Adipocyte (in vitro differentiated cells): ENCODE measurements at regions not wholly inside any gene's neighbourhood (a gene's known extent, or its start where the extent isn't known, plus 50 kb on each side); places are given as distances from the start of the nearest gene placed in this dataset.

Experiments used
- DNase-seq: peaks from one replicate; pipeline ENCODE4 v3.0.0-alpha.2; 2015; ENCODE audit warnings: low read depth
- H3K27me3 ChIP-seq: replicated peaks from 2 replicates; pipeline ENCODE4 v1.7.0; 2013; ENCODE audit warnings: mild to moderate bottlenecking, low read length, moderate library complexity; ENCODE audit not compliant: control insufficient read depth, insufficient read depth
- H3K36me3 ChIP-seq: 2 replicates; pipeline ENCODE4 v1.7.0; 2013; ENCODE audit warnings: low read length, mild to moderate bottlenecking, moderate library complexity; ENCODE audit not compliant: control insufficient read depth, insufficient read depth, severe bottlenecking
- H3K4me1 ChIP-seq: 2 replicates; pipeline ENCODE4 v1.7.0; 2013; ENCODE audit warnings: mild to moderate bottlenecking, low read length, moderate library complexity; ENCODE audit not compliant: control insufficient read depth, insufficient read depth
- H3K4me3 ChIP-seq: 2 replicates; pipeline ENCODE4 v1.7.0; 2013; ENCODE audit warnings: mild to moderate bottlenecking, low read length, moderate library complexity
- H3K9ac ChIP-seq: 2 replicates; pipeline ENCODE4 v1.7.0; 2013; ENCODE audit warnings: mild to moderate bottlenecking, low read length, moderate library complexity
- H3K9me3 ChIP-seq: 2 replicates; pipeline ENCODE4 v1.7.0; 2013; ENCODE audit warnings: mild to moderate bottlenecking, low read length, moderate library complexity; ENCODE audit not compliant: control insufficient read depth

DNA sequence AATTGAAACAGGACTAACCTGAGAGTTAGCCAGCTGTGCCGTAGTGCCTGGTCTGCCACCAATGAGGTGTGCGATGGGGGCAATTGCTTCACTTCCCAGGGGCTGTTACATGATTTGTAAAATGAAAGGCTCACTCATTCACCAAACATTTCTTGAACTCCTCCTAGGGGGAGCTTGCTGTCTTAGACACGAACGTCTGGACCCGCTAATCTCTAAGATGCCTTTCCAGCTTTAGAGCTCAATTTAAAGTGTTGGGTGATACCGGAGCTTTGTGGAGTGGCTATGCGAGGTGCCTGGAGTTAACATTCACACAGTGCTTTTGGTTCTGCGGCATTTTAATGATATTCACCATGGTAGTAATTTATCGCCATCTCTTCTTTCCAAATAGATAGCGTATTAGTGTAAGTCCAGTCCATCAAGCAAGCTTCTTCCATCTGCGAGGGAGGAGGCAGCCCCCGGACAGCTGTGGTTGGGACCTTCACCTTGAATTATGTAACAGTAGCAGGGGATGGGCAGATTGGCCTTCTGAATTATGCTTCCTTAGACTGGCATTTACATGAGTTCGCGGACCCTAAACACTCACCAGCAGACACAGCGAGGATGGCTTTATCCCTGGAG, 179.9 kb downstream of the ADSS2 start:
- Histone ChIP-seq H3K27me3 (no peaks in the 10 kb centered on the region), H3K4me1 (peaks cover 18% of the 10 kb centered on the region), H3K9ac (no peak overlapping the region), H3K4me3 (no peak overlapping the region), H3K36me3 (no peaks in the 10 kb centered on the region), H3K9me3 (peaks cover 11% of the 10 kb centered on the region)
- DNase-seq: no peak

DNA sequence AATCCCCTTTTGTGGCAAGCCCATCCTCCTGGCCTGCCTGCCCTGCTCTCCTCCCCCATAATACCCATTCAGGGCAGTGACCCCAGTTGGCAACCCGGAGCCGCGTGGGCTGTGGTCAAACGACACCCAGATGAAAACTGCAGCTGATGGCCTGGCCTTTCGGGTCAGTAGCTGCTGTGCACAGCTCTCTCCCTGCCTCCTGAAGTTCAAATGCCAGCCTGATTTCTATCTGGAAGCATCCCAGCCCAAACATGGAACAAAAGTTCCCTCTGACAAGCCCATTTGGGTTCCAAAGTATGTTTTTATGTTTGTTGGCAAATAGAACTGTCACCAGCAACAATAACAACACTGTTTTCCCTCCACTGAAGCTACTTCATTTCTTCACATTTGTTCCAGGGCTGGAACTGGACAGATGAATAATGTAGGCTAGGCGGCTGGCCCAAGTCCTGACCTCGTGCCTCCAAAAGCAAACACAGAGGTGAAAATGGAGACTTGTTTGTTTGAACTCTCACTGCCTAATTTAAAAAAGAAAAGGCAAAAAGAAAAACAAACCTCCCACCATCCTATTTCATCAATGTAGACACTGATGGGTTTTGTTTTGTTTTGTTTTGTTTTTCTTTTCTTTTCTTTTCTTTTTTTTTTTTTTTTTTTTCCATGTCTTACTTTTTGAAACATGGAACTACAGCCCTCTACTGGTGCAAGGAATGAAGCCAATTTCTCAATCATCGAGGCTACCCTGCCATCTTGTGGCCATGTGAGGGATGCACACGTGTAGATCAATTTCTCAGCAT, 179.0 kb downstream of the ADSS2 start:
- no peaks in the 10 kb centered on the region for H3K36me3 ChIP-seq
- peak overlapping the region; percentile 19 for H3K9ac ChIP-seq
- no peaks in the 10 kb centered on the region for H3K27me3 ChIP-seq
- peak; percentile 92 for DNase-seq
- H3K9me3 ChIP-seq: peaks cover 11% of the 10 kb centered on the region
- peaks cover 18% of the 10 kb centered on the region for H3K4me1 ChIP-seq
- H3K4me3 ChIP-seq: peak overlapping the region; percentile 77

- no peak for DNase-seq
- Histone ChIP-seq H3K4me3 (peak overlapping the region; percentile 77), H3K9me3 (peaks cover 11% of the 10 kb centered on the region), H3K27me3 (no peaks in the 10 kb centered on the region), H3K36me3 (no peaks in the 10 kb centered on the region), H3K4me1 (peaks cover 18% of the 10 kb centered on the region), H3K9ac (peak overlapping the region; percentile 52)
These were observed 178.4 kb downstream of the ADSS2 start for GRCh38 chr1:244273262-244273844.

GRCh38 chr1:244273845-244274619, 177.7 kb downstream of the ADSS2 start:
- Histone ChIP-seq H3K4me3 (peak overlapping the region; percentile 77), H3K36me3 (no peaks in the 10 kb centered on the region), H3K9ac (peak overlapping the region; percentile 52), H3K4me1 (peaks cover 18% of the 10 kb centered on the region), H3K27me3 (no peaks in the 10 kb centered on the region), H3K9me3 (peaks cover 11% of the 10 kb centered on the region)
- DNase-seq: peak; percentile 89

DNA sequence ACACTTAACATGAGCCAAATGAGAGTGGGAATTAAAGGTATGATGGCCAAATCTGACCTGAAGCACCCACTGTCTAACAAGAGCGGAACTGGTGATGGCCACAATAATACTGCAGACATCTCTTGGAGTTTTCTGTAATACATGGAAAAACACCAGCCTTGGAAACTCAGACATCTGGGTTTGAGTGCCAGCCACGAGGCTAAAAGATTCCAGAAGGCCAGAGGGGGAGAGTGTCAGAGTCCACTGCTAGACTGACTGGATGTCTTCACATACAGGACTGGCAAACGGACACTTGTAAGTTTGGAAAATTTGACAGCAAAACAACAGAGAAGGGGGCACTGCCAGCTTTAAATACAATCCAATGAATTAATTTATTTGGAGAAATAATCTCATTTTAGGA, 175.1 kb downstream of the ADSS2 start:
- peak; percentile 9 for DNase-seq
- Histone ChIP-seq H3K27me3 (no peaks in the 10 kb centered on the region), H3K9ac (no peak overlapping the region), H3K36me3 (no peaks in the 10 kb centered on the region), H3K4me3 (no peak overlapping the region), H3K4me1 (peaks cover 32% of the 10 kb centered on the region), H3K9me3 (no peaks in the 10 kb centered on the region)

- H3K4me3 ChIP-seq: no peak overlapping the region
- DNase-seq: no peak
- no peaks in the 10 kb centered on the region for H3K36me3 ChIP-seq
- H3K9me3 ChIP-seq: no peaks in the 10 kb centered on the region
- no peak overlapping the region for H3K9ac ChIP-seq
- H3K27me3 ChIP-seq: peaks cover 2% of the 10 kb centered on the region
- H3K4me1 ChIP-seq: peaks cover 13% of the 10 kb centered on the region
These were observed 171.5 kb downstream of the ADSS2 start for GRCh38 chr1:244280201-244280600.

- Histone ChIP-seq H3K27me3 (peaks cover 5% of the 10 kb centered on the region), H3K9ac (no peak overlapping the region), H3K4me1 (peaks cover 13% of the 10 kb centered on the region), H3K9me3 (no peaks in the 10 kb centered on the region), H3K36me3 (no peaks in the 10 kb centered on the region), H3K4me3 (no peak overlapping the region)
- DNase-seq: peak; percentile 61
These were observed 170.8 kb downstream of the ADSS2 start for GRCh38 chr1:244280859-244281258.

GRCh38 chr1:244283772-244284171, 167.9 kb downstream of the ADSS2 start:
- Histone ChIP-seq H3K36me3 (no peaks in the 10 kb centered on the region), H3K9ac (no peak overlapping the region), H3K4me1 (peaks cover 13% of the 10 kb centered on the region), H3K27me3 (peaks cover 5% of the 10 kb centered on the region), H3K9me3 (peaks cover 5% of the 10 kb centered on the region), H3K4me3 (no peak overlapping the region)
- DNase-seq: no peak

DNA sequence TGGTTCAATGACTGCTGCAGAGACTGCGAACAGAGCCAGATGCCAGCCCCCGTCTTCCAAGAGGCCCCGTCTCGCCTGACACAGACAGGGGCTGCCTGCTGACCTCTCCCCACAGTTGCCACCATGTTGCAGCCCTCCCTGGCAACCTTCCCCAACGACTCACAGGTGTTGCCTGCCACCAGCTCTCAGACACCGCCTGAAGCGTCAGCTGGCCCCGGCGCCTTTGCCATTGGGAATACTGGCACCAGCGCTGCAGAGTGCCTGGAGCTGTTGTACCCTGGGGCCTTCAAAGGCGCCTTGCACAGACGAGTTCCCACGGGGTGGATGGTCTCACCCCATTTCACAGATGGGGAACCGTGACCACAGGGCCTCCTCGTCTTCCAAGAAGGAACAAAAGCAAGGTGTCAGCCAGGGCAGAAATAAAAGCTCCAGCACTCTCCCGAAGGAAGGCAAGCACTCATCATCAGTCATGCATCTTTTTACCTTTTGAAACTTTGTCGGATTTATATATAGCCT, 167.0 kb downstream of the ADSS2 start:
- peaks cover 5% of the 10 kb centered on the region for H3K27me3 ChIP-seq
- no peaks in the 10 kb centered on the region for H3K36me3 ChIP-seq
- DNase-seq: no peak
- peaks cover 5% of the 10 kb centered on the region for H3K9me3 ChIP-seq
- H3K4me1 ChIP-seq: peaks cover 13% of the 10 kb centered on the region
- no peak overlapping the region for H3K4me3 ChIP-seq
- H3K9ac ChIP-seq: no peak overlapping the region

DNA sequence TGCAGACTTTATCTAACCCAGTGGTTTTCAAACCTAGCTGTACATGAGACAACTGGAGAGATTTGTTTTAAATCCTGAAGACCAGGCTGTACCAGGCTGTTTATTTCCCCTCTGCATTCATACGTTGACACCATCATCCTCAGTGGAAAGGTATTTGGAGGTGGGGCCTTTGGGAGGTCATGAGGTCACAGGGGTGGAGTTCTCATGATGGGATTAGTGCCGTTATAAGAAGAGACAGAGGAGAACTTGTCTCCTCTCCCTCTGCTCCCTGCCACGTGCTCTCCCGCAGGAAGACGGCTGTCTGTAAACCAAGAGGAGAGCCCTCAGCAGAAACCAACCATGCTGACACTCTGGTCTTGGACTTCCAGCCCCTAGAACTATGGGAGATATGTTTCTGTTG, 165.4 kb downstream of the ADSS2 start:
- H3K4me1 ChIP-seq: no peaks in the 10 kb centered on the region
- H3K36me3 ChIP-seq: no peaks in the 10 kb centered on the region
- H3K4me3 ChIP-seq: no peak overlapping the region
- DNase-seq: no peak
- peaks cover 5% of the 10 kb centered on the region for H3K9me3 ChIP-seq
- H3K27me3 ChIP-seq: peaks cover 5% of the 10 kb centered on the region
- no peak overlapping the region for H3K9ac ChIP-seq

GRCh38 chr1:244287726-244288125, 164.0 kb downstream of the ADSS2 start:
- peaks cover 5% of the 10 kb centered on the region for H3K9me3 ChIP-seq
- H3K4me1 ChIP-seq: no peaks in the 10 kb centered on the region
- no peak overlapping the region for H3K4me3 ChIP-seq
- no peaks in the 10 kb centered on the region for H3K36me3 ChIP-seq
- H3K9ac ChIP-seq: no peak overlapping the region
- no peak for DNase-seq
- peaks cover 5% of the 10 kb centered on the region for H3K27me3 ChIP-seq
